Natural killer cell (primary cell): ENCODE measurements at regions not wholly inside any gene's neighbourhood (a gene's known extent, or its start where the extent isn't known, plus 50 kb on each side); places are given as distances from the start of the nearest gene placed in this dataset.

Experiments used
- ATAC-seq, 3 donors: fragments of 150-1000 bp in 2 of 3; fragments of 200-7000 bp in 1 of 3; cut with Tn5 transposase; 1 replicate in 1 of 3; 2 replicates in 2 of 3; pipeline ENCODE4 v1.10.0; 2021; ENCODE audit warnings: mild to moderate bottlenecking in 2 of 3, moderate library complexity in 2 of 3
- DNase-seq, 2 donors: peaks; one replicate each; pipeline versions ENCODE4 v3.0.0 to v3.0.0-alpha.2; 2013 to 2021; ENCODE audit warnings: mixed read lengths in 1 of 2
- H3K27ac ChIP-seq: one replicate; pipeline ENCODE4 v1.5.1; 2013; ENCODE audit warnings: mild to moderate bottlenecking, low read length
- H3K27me3 ChIP-seq: one replicate; pipeline ENCODE4 v1.6.1; 2013; ENCODE audit warnings: low read length; ENCODE audit not compliant: control insufficient read depth, insufficient read depth
- H3K36me3 ChIP-seq: one replicate; pipeline ENCODE4 v1.6.1; 2013; ENCODE audit warnings: low read length; ENCODE audit not compliant: control insufficient read depth, insufficient read depth
- H3K4me1 ChIP-seq: one replicate; pipeline ENCODE4 v1.6.1; 2013; ENCODE audit warnings: low read length; ENCODE audit not compliant: control insufficient read depth, insufficient read depth
- H3K4me3 ChIP-seq: one replicate; pipeline ENCODE4 v1.5.1; 2013; ENCODE audit warnings: low read length
- H3K9me3 ChIP-seq: one replicate; pipeline ENCODE4 v1.6.1; 2013; ENCODE audit warnings: low read length; ENCODE audit not compliant: control insufficient read depth, insufficient read depth
- H3K27ac Mint-ChIP-seq, 2 donors: one replicate each; pipeline ENCODE4 v1.8.0; 2022; ENCODE audit warnings: mild to moderate bottlenecking in 2 of 2, mixed read lengths in 2 of 2, moderate library complexity in 1 of 2
- H3K27me3 Mint-ChIP-seq, 2 donors: one replicate each; pipeline ENCODE4 v1.8.0; 2022; ENCODE audit warnings: low read depth in 2 of 2, mixed read lengths in 2 of 2
- H3K36me3 Mint-ChIP-seq: one replicate; pipeline ENCODE4 v1.8.0; 2022; ENCODE audit warnings: mixed read lengths
- H3K4me1 Mint-ChIP-seq, 2 donors: one replicate each; pipeline ENCODE4 v1.8.0; 2022; ENCODE audit warnings: mixed read lengths in 2 of 2
- H3K4me3 Mint-ChIP-seq: one replicate; pipeline ENCODE4 v1.8.0; 2022; ENCODE audit warnings: mild to moderate bottlenecking, moderate library complexity, mixed read lengths
- H3K9me3 Mint-ChIP-seq, 2 donors: one replicate each; pipeline ENCODE4 v1.8.0; 2022; ENCODE audit warnings: mixed read lengths in 2 of 2
- WGBS: methylation state at CpG from one replicate; pipeline ENCODE4 v1.1.7; 2013; ENCODE audit warnings: missing lambda C conversion rate; ENCODE audit not compliant: insufficient coverage; 5-methylcytosine and 5-hydroxymethylcytosine counted together
- intact Hi-C: fragments of 100-400 bp; cut with micrococcal nuclease; formaldehyde crosslinking; loops from one replicate; pipeline ENCODE4 v1.14.2; 2022
- TF ChIP-seq, protein P1 (sequence below): fragments of 200-600 bp; IDR thresholded peaks from one replicate; pipeline ENCODE4 v1.8.0; 2022; ENCODE audit warnings: antibody characterized with exemption

DNA sequence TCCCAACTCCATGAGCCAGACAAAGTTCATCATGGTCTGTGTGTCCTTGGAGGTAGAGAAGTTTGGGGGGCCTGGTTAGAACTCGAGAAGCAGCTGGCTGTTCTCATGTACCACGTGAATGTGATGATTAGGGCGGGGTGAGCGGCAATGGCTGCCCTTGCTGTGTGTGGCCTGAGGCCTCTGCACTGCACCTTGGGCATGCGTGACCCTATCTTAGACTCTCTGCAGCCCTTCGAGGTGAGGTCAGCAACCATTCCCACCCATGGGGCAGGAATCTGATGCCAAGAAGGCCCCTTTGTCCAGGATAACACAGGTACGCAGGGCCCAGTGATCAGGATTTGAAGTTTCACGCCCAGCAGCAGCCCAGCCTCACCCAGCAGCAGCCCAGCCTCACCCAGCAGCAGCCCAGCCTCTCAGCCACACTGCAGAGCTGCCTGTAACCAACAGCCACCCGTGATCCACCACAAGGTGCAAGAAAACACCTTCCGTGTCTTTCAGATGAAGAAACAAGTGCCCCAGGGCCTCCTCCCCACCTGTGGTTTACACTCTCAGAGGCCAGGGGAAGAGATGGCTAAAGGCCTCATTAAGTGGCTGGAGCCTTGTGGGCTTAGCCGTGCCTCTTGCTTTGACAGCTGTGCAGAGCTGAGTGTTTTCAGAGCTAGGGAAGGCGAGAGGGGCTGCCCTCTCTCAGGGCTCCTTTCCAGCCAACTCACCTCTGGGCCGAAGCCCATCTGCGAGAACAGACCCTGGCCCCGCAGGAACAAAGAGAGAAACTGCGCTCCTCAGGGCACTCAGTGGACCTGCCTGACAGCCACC is 195.2 kb upstream of the CDH4 start:
- Mint-ChIP-seq H3K36me3 (no peaks in the 10 kb centered on the region), H3K27me3 (peaks cover 3 to 6% of the 10 kb centered on the region in 2 donors), H3K9me3 (no peaks in the 10 kb centered on the region), H3K4me1 (no peaks in the 10 kb centered on the region), H3K4me3 (no peak overlapping the region), H3K27ac (no peak overlapping the region)
- H3K4me3 ChIP-seq = no peak overlapping the region
- intact Hi-C loops = no loop called here
- H3K27me3 ChIP-seq = no peaks in the 10 kb centered on the region
- ATAC-seq = no peak
- no peak overlapping the region for H3K27ac ChIP-seq
- DNase-seq = no peak
- TF ChIP-seq, protein P1, sequence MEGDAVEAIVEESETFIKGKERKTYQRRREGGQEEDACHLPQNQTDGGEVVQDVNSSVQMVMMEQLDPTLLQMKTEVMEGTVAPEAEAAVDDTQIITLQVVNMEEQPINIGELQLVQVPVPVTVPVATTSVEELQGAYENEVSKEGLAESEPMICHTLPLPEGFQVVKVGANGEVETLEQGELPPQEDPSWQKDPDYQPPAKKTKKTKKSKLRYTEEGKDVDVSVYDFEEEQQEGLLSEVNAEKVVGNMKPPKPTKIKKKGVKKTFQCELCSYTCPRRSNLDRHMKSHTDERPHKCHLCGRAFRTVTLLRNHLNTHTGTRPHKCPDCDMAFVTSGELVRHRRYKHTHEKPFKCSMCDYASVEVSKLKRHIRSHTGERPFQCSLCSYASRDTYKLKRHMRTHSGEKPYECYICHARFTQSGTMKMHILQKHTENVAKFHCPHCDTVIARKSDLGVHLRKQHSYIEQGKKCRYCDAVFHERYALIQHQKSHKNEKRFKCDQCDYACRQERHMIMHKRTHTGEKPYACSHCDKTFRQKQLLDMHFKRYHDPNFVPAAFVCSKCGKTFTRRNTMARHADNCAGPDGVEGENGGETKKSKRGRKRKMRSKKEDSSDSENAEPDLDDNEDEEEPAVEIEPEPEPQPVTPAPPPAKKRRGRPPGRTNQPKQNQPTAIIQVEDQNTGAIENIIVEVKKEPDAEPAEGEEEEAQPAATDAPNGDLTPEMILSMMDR = no peak
- no peaks in the 10 kb centered on the region for H3K36me3 ChIP-seq
- H3K4me1 ChIP-seq = no peaks in the 10 kb centered on the region
- WGBS = 79% methylated on average over 16 of the region's 16 CpGs
- no peaks in the 10 kb centered on the region for H3K9me3 ChIP-seq

DNA sequence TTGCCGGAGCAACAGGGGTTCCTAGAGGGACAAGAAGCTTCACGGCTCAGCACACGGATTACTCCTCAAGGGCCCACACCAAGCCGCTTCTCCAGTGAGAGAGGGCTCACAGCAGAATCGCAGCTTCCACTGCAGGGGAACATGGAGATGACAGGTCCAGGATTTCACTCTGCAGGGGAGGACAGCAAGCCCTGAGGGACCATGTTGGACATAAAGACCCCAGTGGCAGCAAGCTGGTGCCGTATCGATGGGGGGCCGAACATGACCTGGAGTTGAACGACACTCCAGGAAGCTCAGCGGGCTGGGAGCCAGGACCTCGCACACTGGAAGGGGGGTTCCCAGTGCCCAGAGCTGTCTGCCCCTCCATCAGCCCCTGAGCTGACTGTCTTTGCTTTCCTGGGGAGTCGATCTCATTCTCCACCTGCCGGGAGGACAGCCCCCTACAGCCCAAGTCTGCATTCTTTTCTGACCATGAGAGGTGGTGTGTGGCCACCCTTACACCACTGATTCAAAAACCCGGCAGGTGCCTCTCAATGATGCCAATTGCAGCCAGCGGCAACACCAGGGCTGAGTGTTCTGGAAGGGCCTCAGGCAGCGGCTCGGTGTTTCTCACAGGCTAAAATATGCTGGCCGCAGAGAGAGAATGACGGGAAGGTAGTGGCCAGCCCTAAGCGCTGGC is 194.5 kb upstream of the CDH4 start:
- DNase-seq (no peak), ATAC-seq (no peak)
- Histone ChIP-seq H3K27ac (no peak overlapping the region), H3K4me3 (no peak overlapping the region), H3K27me3 (no peaks in the 10 kb centered on the region), H3K9me3 (no peaks in the 10 kb centered on the region), H3K4me1 (no peaks in the 10 kb centered on the region), H3K36me3 (no peaks in the 10 kb centered on the region)
- Mint-ChIP-seq H3K9me3 (no peaks in the 10 kb centered on the region), H3K4me3 (no peak overlapping the region), H3K27me3 (peaks cover 3 to 6% of the 10 kb centered on the region in 2 donors), H3K4me1 (no peaks in the 10 kb centered on the region), H3K27ac (no peak overlapping the region), H3K36me3 (no peaks in the 10 kb centered on the region)
- intact Hi-C loops = no loop called here
- TF ChIP-seq, protein P1 = no peak
- WGBS = 84% methylated on average over 20 of the region's 20 CpGs

DNA sequence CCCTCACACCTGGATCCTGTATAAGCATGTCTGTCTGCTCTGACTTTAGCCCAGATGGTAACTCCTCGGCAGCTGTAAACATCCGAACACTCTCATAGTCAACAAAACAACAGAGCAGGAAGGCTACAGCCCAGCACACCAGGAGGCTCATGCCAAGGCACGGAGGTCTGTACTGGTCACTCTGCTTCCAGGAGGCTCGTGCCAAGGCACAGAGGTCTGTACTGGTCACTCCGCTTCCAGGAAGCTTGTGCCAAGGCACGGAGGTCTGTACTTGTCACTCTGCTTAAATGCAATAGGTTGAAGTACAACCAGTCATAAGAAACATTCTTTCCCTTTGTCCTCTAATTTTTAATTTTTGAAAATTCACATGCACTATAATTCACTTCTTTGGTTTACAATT is 190.1 kb upstream of the CDH4 start:
- TF ChIP-seq, protein P1 = no peak
- Mint-ChIP-seq H3K27me3 (no peaks in the 10 kb centered on the region), H3K36me3 (no peaks in the 10 kb centered on the region), H3K9me3 (no peaks in the 10 kb centered on the region), H3K27ac (no peak overlapping the region), H3K4me3 (no peak overlapping the region), H3K4me1 (no peaks in the 10 kb centered on the region)
- ATAC-seq = no peak
- no peak overlapping the region for H3K27ac ChIP-seq
- H3K27me3 ChIP-seq = no peaks in the 10 kb centered on the region
- WGBS = 62% methylated on average over 6 of the region's 6 CpGs
- no peaks in the 10 kb centered on the region for H3K36me3 ChIP-seq
- intact Hi-C loops = no loop called here
- H3K4me3 ChIP-seq = no peak overlapping the region
- DNase-seq = no peak
- H3K4me1 ChIP-seq = no peaks in the 10 kb centered on the region
- H3K9me3 ChIP-seq = no peaks in the 10 kb centered on the region
